HepG2 (cell line): ENCODE measurements at regions not wholly inside any gene's neighbourhood (a gene's known extent, or its start where the extent isn't known, plus 50 kb on each side); places are given as distances from the start of the nearest gene placed in this dataset.

Experiments
- NCOA5 ChIP-seq: sonication (generic); formaldehyde crosslinking; IDR thresholded peaks from 2 replicates; pipeline ENCODE4 v1.4.0; 2020; ENCODE audit warnings: missing genetic modification reagents
- SMYD3 ChIP-seq: sonication (generic); formaldehyde crosslinking; IDR thresholded peaks from 2 replicates; pipeline ENCODE4 v1.8.1; 2023; ENCODE audit warnings: mild to moderate bottlenecking, missing genetic modification reagents
- ZFP36 ChIP-seq: fragments of 150-350 bp; IDR thresholded peaks from 2 replicates; pipeline ENCODE4 v1.6.1; 2018; ENCODE audit warnings: borderline replicate concordance, low read length, low read depth; ENCODE audit not compliant: partially characterized antibody
- ZNF556 ChIP-seq: sonication (generic); formaldehyde crosslinking; IDR thresholded peaks from 2 replicates; pipeline ENCODE4 v1.4.0; 2020; ENCODE audit warnings: mild to moderate bottlenecking, missing genetic modification reagents, borderline replicate concordance
- ZNF678 ChIP-seq: sonication (generic); formaldehyde crosslinking; IDR thresholded peaks from 2 replicates; pipeline ENCODE4 v1.4.0; 2020; ENCODE audit warnings: mild to moderate bottlenecking, missing genetic modification reagents
- ZNF768 ChIP-seq: sonication (generic); formaldehyde crosslinking; IDR thresholded peaks from 2 replicates; pipeline ENCODE4 v1.4.0; 2020; ENCODE audit warnings: missing genetic modification reagents
- TF ChIP-seq, protein P1 (sequence below): sonication (generic); formaldehyde crosslinking; IDR thresholded peaks from 2 replicates; pipeline ENCODE4 v1.5.0; 2020; ENCODE audit warnings: mild to moderate bottlenecking, missing genetic modification reagents
- TF ChIP-seq, protein P2 (sequence below): sonication (generic); formaldehyde crosslinking; IDR thresholded peaks from 2 replicates; pipeline ENCODE4 v1.4.0; 2020; ENCODE audit warnings: missing genetic modification reagents
- TF ChIP-seq, protein P3 (sequence below): sonication (generic); formaldehyde crosslinking; IDR thresholded peaks from 2 replicates; pipeline ENCODE4 v1.9.0; 2022; ENCODE audit warnings: missing genetic modification reagents, mild to moderate bottlenecking, borderline replicate concordance

DNA sequence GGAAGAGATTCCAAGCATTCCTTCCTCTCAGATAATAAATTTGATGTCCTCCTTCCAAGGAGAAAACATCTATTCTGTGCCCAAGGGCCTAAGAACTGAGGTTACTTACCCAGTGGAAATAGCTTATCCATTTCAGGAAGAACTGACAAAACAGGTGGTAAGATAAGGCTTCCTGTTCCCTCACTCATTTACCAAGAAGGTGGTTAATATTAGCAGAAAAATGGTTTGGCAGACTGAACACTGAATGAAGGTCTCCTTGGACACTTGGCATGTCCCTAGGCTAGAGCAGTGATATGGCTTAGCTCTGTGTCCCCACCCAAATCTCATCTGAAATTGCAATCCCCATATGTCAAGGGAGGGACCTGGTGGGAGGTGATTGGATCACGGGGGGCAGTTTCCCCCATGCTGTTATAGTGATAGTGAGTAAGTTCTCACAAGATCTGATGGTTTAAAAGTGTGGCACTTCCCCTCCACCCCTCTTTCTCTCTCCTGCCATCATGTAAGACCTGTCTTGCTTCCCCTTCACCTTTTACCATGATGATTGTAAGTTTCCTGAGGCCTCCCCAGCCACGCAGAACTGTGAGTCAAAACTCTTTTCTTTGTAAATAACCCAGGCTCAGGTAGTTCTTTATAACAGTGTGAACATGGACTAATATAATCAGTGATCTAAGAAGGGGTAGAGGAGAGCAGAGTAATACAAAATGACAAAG, 127.4 kb downstream of the ST8SIA2 start (continued):
- TF ChIP-seq, protein P1, sequence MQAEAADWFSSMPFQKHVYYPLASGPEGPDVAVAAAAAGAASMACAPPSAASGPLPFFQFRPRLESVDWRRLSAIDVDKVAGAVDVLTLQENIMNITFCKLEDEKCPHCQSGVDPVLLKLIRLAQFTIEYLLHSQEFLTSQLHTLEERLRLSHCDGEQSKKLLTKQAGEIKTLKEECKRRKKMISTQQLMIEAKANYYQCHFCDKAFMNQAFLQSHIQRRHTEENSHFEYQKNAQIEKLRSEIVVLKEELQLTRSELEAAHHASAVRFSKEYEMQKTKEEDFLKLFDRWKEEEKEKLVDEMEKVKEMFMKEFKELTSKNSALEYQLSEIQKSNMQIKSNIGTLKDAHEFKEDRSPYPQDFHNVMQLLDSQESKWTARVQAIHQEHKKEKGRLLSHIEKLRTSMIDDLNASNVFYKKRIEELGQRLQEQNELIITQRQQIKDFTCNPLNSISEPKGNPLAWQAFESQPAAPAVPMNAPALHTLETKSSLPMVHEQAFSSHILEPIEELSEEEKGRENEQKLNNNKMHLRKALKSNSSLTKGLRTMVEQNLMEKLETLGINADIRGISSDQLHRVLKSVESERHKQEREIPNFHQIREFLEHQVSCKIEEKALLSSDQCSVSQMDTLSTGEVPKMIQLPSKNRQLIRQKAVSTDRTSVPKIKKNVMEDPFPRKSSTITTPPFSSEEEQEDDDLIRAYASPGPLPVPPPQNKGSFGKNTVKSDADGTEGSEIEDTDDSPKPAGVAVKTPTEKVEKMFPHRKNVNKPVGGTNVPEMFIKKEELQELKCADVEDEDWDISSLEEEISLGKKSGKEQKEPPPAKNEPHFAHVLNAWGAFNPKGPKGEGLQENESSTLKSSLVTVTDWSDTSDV, result no peak
- TF ChIP-seq ZNF678, result no peak
- TF ChIP-seq, protein P2, sequence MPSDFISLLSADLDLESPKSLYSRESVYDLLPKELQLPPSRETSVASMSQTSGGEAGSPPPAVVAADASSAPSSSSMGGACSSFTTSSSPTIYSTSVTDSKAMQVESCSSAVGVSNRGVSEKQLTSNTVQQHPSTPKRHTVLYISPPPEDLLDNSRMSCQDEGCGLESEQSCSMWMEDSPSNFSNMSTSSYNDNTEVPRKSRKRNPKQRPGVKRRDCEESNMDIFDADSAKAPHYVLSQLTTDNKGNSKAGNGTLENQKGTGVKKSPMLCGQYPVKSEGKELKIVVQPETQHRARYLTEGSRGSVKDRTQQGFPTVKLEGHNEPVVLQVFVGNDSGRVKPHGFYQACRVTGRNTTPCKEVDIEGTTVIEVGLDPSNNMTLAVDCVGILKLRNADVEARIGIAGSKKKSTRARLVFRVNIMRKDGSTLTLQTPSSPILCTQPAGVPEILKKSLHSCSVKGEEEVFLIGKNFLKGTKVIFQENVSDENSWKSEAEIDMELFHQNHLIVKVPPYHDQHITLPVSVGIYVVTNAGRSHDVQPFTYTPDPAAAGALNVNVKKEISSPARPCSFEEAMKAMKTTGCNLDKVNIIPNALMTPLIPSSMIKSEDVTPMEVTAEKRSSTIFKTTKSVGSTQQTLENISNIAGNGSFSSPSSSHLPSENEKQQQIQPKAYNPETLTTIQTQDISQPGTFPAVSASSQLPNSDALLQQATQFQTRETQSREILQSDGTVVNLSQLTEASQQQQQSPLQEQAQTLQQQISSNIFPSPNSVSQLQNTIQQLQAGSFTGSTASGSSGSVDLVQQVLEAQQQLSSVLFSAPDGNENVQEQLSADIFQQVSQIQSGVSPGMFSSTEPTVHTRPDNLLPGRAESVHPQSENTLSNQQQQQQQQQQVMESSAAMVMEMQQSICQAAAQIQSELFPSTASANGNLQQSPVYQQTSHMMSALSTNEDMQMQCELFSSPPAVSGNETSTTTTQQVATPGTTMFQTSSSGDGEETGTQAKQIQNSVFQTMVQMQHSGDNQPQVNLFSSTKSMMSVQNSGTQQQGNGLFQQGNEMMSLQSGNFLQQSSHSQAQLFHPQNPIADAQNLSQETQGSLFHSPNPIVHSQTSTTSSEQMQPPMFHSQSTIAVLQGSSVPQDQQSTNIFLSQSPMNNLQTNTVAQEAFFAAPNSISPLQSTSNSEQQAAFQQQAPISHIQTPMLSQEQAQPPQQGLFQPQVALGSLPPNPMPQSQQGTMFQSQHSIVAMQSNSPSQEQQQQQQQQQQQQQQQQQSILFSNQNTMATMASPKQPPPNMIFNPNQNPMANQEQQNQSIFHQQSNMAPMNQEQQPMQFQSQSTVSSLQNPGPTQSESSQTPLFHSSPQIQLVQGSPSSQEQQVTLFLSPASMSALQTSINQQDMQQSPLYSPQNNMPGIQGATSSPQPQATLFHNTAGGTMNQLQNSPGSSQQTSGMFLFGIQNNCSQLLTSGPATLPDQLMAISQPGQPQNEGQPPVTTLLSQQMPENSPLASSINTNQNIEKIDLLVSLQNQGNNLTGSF (CRISPR knock-in tag), result no peak
- TF ChIP-seq, protein P3, sequence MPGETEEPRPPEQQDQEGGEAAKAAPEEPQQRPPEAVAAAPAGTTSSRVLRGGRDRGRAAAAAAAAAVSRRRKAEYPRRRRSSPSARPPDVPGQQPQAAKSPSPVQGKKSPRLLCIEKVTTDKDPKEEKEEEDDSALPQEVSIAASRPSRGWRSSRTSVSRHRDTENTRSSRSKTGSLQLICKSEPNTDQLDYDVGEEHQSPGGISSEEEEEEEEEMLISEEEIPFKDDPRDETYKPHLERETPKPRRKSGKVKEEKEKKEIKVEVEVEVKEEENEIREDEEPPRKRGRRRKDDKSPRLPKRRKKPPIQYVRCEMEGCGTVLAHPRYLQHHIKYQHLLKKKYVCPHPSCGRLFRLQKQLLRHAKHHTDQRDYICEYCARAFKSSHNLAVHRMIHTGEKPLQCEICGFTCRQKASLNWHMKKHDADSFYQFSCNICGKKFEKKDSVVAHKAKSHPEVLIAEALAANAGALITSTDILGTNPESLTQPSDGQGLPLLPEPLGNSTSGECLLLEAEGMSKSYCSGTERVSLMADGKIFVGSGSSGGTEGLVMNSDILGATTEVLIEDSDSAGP (CRISPR knock-in tag), result no peak
- no peak for TF ChIP-seq SMYD3
- no peak for TF ChIP-seq ZNF556 (CRISPR knock-in tag)
- TF ChIP-seq NCOA5 (CRISPR knock-in tag), result no peak
- no peak for TF ChIP-seq ZFP36
- TF ChIP-seq ZNF768, result no peak
